HCT116 (cell line): ENCODE measurements at regions not wholly inside any gene's neighbourhood (a gene's known extent, or its start where the extent isn't known, plus 50 kb on each side); places are given as distances from the start of the nearest gene placed in this dataset.

Experiments used
- ATAC-seq: fragments of 200-7000 bp; cut with Tn5 transposase; 2 replicates; pipeline ENCODE4 v1.9.1; 2020; ENCODE audit warnings: mild to moderate bottlenecking, moderate library complexity
- BruUV-seq: library from RNA; stranded (reverse); fragments of 400-500 nt; replicated peaks from 2 replicates; lab custom pipeline; 2021; lab: Mats Ljungman, UMichigan
- CTCF ChIA-PET: fragments of 300-600 bp; sonication (Branson Sonifier 250); formaldehyde crosslinking; loops from one replicate; lab custom pipeline; 2021; ENCODE audit warnings: antibody characterized with exemption; lab: Charles Lee
- POLR2A ChIA-PET: fragments of 300-600, 350-600 bp; sonication (Branson Sonifier 250); formaldehyde crosslinking; loops from one replicate; lab custom pipeline; 2021; ENCODE audit warnings: antibody characterized with exemption; lab: Charles Lee
- RAD21 ChIA-PET, 2 experiments: fragments of 300-600 bp; sonication (Branson Sonifier 250); formaldehyde crosslinking; loops; one replicate each; lab custom pipeline; 2023; ENCODE audit warnings: low total read pairs in 2 of 2; ENCODE audit not compliant: uncharacterized antibody in 2 of 2, unreplicated experiment in 2 of 2, low non-redundant PET in 1 of 2; lab: Charles Lee
- DNase-seq: peaks from one replicate; pipeline ENCODE4 v3.0.0-alpha.2; 2010; ENCODE audit warnings: low read depth, low spot score
- H2AFZ ChIP-seq: fragments of 200-600 bp; shearing (Covaris generic), sonication (generic); 2 replicates; pipeline ENCODE4 v1.6.1; 2017; ENCODE audit warnings: low read depth, mixed run types, mixed read lengths, antibody characterized with exemption, low read length; ENCODE audit not compliant: poor library complexity, severe bottlenecking
- H3K27ac ChIP-seq: 2 replicates; pipeline ENCODE4 v1.5.1; 2012; ENCODE audit warnings: low read depth, low read length
- H3K27me3 ChIP-seq: fragments of 200-600 bp; sonication (generic); 2 replicates; pipeline ENCODE4 v1.6.1; 2016; ENCODE audit warnings: mixed run types, low read length, mixed read lengths; ENCODE audit not compliant: insufficient read depth
- H3K36me3 ChIP-seq, 2 experiments: fragments of 200-500 bp in 1 of 2; fragments of 200-600 bp in 1 of 2; sonication (Bioruptor generic) in 1 of 2; sonication (generic) in 1 of 2; 2 replicates each; pipeline versions ENCODE4 v1.5.1 to v1.6.1; 2014 to 2016; ENCODE audit warnings: low read length in 2 of 2, inconsistent platforms in 1 of 2, mixed read lengths in 1 of 2, mixed run types in 1 of 2; ENCODE audit not compliant: insufficient read depth in 2 of 2, control insufficient read depth in 1 of 2
- H3K4me1 ChIP-seq, 2 experiments: fragments of 200-600 bp in 1 of 2; sonication (generic) in 1 of 2; 2 replicates each; pipeline versions ENCODE4 v1.5.1 to v1.6.1; 2012 to 2017; ENCODE audit warnings: low read length in 2 of 2, inconsistent platforms in 1 of 2, mild to moderate bottlenecking in 1 of 2, mixed read lengths in 1 of 2, mixed run types in 1 of 2, moderate library complexity in 1 of 2; ENCODE audit not compliant: insufficient read depth in 2 of 2, control insufficient read depth in 1 of 2
- H3K4me2 ChIP-seq: fragments of 200-600 bp; sonication (generic); 2 replicates; pipeline ENCODE4 v1.6.1; 2017; ENCODE audit warnings: mixed run types, low read length, mixed read lengths
- H3K4me3 ChIP-seq, 2 experiments: fragments of 200-600 bp in 1 of 2; sonication (generic) in 1 of 2; replicated peaks in 1 of 2; 2 replicates each; pipeline ENCODE4 v1.5.1; 2011 to 2016; ENCODE audit warnings: low read length in 2 of 2, control low read depth in 1 of 2, low read depth in 1 of 2, mild to moderate bottlenecking in 1 of 2, mixed read lengths in 1 of 2, mixed run types in 1 of 2
- H3K79me2 ChIP-seq: fragments of 200-600 bp; sonication (generic); 2 replicates; pipeline ENCODE4 v1.6.1; 2017; ENCODE audit warnings: mild to moderate bottlenecking, mixed run types, low read length, moderate library complexity, mixed read lengths; ENCODE audit not compliant: insufficient read depth
- H3K9ac ChIP-seq: fragments of 200-600 bp; sonication (generic); 2 replicates; pipeline ENCODE4 v1.6.1; 2016; ENCODE audit warnings: low read length, mixed read lengths
- H3K9me2 ChIP-seq: fragments of 200-600 bp; sonication (generic), shearing (Covaris generic); 2 replicates; pipeline ENCODE4 v1.6.1; 2017; ENCODE audit warnings: mixed run types, mild to moderate bottlenecking, moderate library complexity; ENCODE audit not compliant: insufficient read depth
- H3K9me3 ChIP-seq, 2 experiments: fragments of 200-500 bp in 1 of 2; fragments of 200-600 bp in 1 of 2; sonication (Bioruptor generic) in 1 of 2; sonication (generic) in 1 of 2; 2 replicates each; pipeline ENCODE4 v1.6.1; 2014 to 2017; ENCODE audit warnings: low read length in 2 of 2, mixed read lengths in 2 of 2, inconsistent platforms in 1 of 2, low read depth in 1 of 2, mild to moderate bottlenecking in 1 of 2, mixed run types in 1 of 2, moderate library complexity in 1 of 2; ENCODE audit not compliant: control insufficient read depth in 1 of 2, insufficient read depth in 1 of 2
- H4K20me1 ChIP-seq: fragments of 200-600 bp; sonication (generic), shearing (Covaris generic); 2 replicates; pipeline ENCODE4 v1.6.1; 2017; ENCODE audit warnings: mixed run types, mild to moderate bottlenecking, moderate library complexity; ENCODE audit not compliant: insufficient read depth
- CBX3 ChIP-seq: IDR thresholded peaks from 2 replicates; pipeline ENCODE4 v1.6.1; 2012; ENCODE audit warnings: low read depth
- CEBPB ChIP-seq: IDR thresholded peaks from 2 replicates; pipeline ENCODE4 v1.6.1; 2012; ENCODE audit warnings: low read depth
- CTCF ChIP-seq, 3 experiments: fragments of 200-600 bp in 1 of 3; sonication (generic) in 1 of 3; IDR thresholded peaks in 2 of 3; conservative IDR thresholded peaks in 1 of 3; 2 replicates each; pipeline ENCODE4 v1.5.1; 2012 to 2017; ENCODE audit warnings: low read depth in 2 of 3, low read length in 2 of 3, antibody characterized with exemption in 1 of 3, borderline replicate concordance in 1 of 3, control low read depth in 1 of 3, mild to moderate bottlenecking in 1 of 3, mixed read lengths in 1 of 3, mixed run types in 1 of 3, moderate library complexity in 1 of 3; ENCODE audit not compliant: insufficient read depth in 1 of 3
- ELF1 ChIP-seq: IDR thresholded peaks from 2 replicates; pipeline ENCODE4 v1.6.1; 2012; ENCODE audit warnings: low read depth, borderline replicate concordance
- EZH2 ChIP-seq: fragments of 200-600 bp; sonication (generic); IDR thresholded peaks from 2 replicates; pipeline ENCODE4 v1.6.1; 2017; ENCODE audit warnings: antibody characterized with exemption, mixed run types
- MAX ChIP-seq: IDR thresholded peaks from 2 replicates; pipeline ENCODE4 v1.6.1; 2012
- POLR2A ChIP-seq: IDR thresholded peaks from 2 replicates; pipeline ENCODE4 v1.7.0; 2011; ENCODE audit warnings: borderline replicate concordance; ENCODE audit not compliant: insufficient read depth, insufficient read length; ENCODE audit errors: extremely low read depth
- POLR2AphosphoS5 ChIP-seq: IDR thresholded peaks from 2 replicates; pipeline ENCODE4 v1.6.1; 2011; ENCODE audit warnings: mild to moderate bottlenecking, low read depth, low read length, moderate library complexity
- RAD21 ChIP-seq: IDR thresholded peaks from 2 replicates; pipeline ENCODE4 v1.6.1; 2012; ENCODE audit warnings: low read depth, mild to moderate bottlenecking
- REST ChIP-seq: IDR thresholded peaks from 2 replicates; pipeline ENCODE4 v1.6.1; 2012; ENCODE audit warnings: low read depth
- SIN3A ChIP-seq: IDR thresholded peaks from 2 replicates; pipeline ENCODE4 v1.6.1; 2012; ENCODE audit warnings: low read depth
- SP1 ChIP-seq: IDR thresholded peaks from 2 replicates; pipeline ENCODE4 v1.6.1; 2012; ENCODE audit warnings: low read depth
- SRF ChIP-seq: IDR thresholded peaks from 2 replicates; pipeline ENCODE4 v1.6.1; 2012; ENCODE audit warnings: low read depth
- intact Hi-C: fragments of 100-400 bp; cut with micrococcal nuclease; formaldehyde crosslinking; loops from 2 replicates; pipeline ENCODE4 v1.10.0; 2022

GRCh38 chr15:96762566-96762965 lies 432.1 kb downstream of the NR2F2 start:
- no peaks in the 10 kb centered on the region for H4K20me1 ChIP-seq
- H2AFZ ChIP-seq: no peak overlapping the region
- CTCF ChIA-PET: no interaction called here
- no TSS peak for BruUV-seq
- ATAC-seq: no peak
- H3K4me1 ChIP-seq: no peaks in the 10 kb centered on the region
- TF ChIP-seq POLR2A: no peak
- no peak for TF ChIP-seq CBX3
- no peak for TF ChIP-seq SP1
- no peak for TF ChIP-seq REST
- TF ChIP-seq SIN3A: no peak
- no peak for TF ChIP-seq MAX
- TF ChIP-seq RAD21: no peak
- no peak for TF ChIP-seq CTCF (IDR thresholded peaks at IDR 0.05 in 2 of 3, conservative IDR thresholded peaks at IDR 0.05 in 1 of 3; ENCODE audit: borderline replicate concordance in 1 of 3, insufficient read depth in 1 of 3, low read depth in 2 of 3, low read length in 2 of 3)
- no peak for TF ChIP-seq POLR2AphosphoS5
- TF ChIP-seq ELF1: no peak
- TF ChIP-seq CEBPB: no peak
- TF ChIP-seq EZH2: no peak
- no peak for TF ChIP-seq SRF
- H3K4me2 ChIP-seq: no peak overlapping the region
- no peak overlapping the region for H3K4me3 ChIP-seq
- H3K9me3 ChIP-seq: no peaks in the 10 kb centered on the region
- RAD21 ChIA-PET: no interaction called here
- POLR2A ChIA-PET: no interaction called here
- no peak overlapping the region for H3K27ac ChIP-seq
- DNase-seq: no peak
- intact Hi-C loops: no loop called here
- H3K27me3 ChIP-seq: peaks cover 8% of the 10 kb centered on the region
- no peak overlapping the region for H3K9ac ChIP-seq
- H3K36me3 ChIP-seq: no peaks in the 10 kb centered on the region
- H3K79me2 ChIP-seq: no peaks in the 10 kb centered on the region
- no peaks in the 10 kb centered on the region for H3K9me2 ChIP-seq
